KMS-11 (cell line): ENCODE measurements at regions not wholly inside any gene's neighbourhood (a gene's known extent, or its start where the extent isn't known, plus 50 kb on each side); places are given as distances from the start of the nearest gene placed in this dataset.

Experiments
- H2AFZ ChIP-seq: fragments of 200-600 bp; sonication (generic); 2 replicates; pipeline ENCODE4 v1.6.1; 2016; ENCODE audit warnings: antibody characterized with exemption, mixed run types, low read depth
- H3K27ac ChIP-seq: fragments of 200-600 bp; sonication (generic); 2 replicates; pipeline ENCODE4 v1.6.1; 2016; ENCODE audit warnings: mild to moderate bottlenecking, mixed run types
- H3K27me3 ChIP-seq: fragments of 200-600 bp; sonication (generic); 2 replicates; pipeline ENCODE4 v1.6.1; 2017; ENCODE audit warnings: mild to moderate bottlenecking, low read depth, mixed run types, moderate library complexity; ENCODE audit not compliant: insufficient read depth
- H3K36me3 ChIP-seq: fragments of 200-600 bp; sonication (generic); 2 replicates; pipeline ENCODE4 v1.6.1; 2017; ENCODE audit warnings: mild to moderate bottlenecking, mixed run types; ENCODE audit not compliant: insufficient read depth
- H3K4me1 ChIP-seq: fragments of 200-600 bp; sonication (generic); 2 replicates; pipeline ENCODE4 v1.6.1; 2016; ENCODE audit warnings: mild to moderate bottlenecking, low read depth, mixed run types; ENCODE audit not compliant: poor library complexity, severe bottlenecking
- H3K4me2 ChIP-seq: fragments of 200-600 bp; sonication (generic); 2 replicates; pipeline ENCODE4 v1.7.0; 2016; ENCODE audit warnings: mild to moderate bottlenecking, mixed run types
- H3K4me3 ChIP-seq: fragments of 200-600 bp; sonication (generic); IDR thresholded peaks from 2 replicates; pipeline ENCODE4 v1.6.1; 2017; ENCODE audit warnings: low read depth, low read length, mixed read lengths; ENCODE audit not compliant: insufficient read depth
- H3K79me2 ChIP-seq: fragments of 200-600 bp; sonication (generic); 2 replicates; pipeline ENCODE4 v1.6.1; 2016; ENCODE audit warnings: low read depth, mixed run types; ENCODE audit not compliant: insufficient read depth
- H3K9ac ChIP-seq: fragments of 200-600 bp; sonication (generic); 2 replicates; pipeline ENCODE4 v1.6.1; 2016; ENCODE audit warnings: mild to moderate bottlenecking, mixed run types
- H4K20me1 ChIP-seq: fragments of 200-600 bp; sonication (generic); 2 replicates; pipeline ENCODE4 v1.6.1; 2016; ENCODE audit warnings: mild to moderate bottlenecking, mixed run types; ENCODE audit not compliant: insufficient read depth
- CTCF ChIP-seq: fragments of 200-600 bp; sonication (generic); conservative IDR thresholded peaks from 2 replicates; pipeline ENCODE4 v1.6.1; 2017; ENCODE audit warnings: low read depth, mild to moderate bottlenecking, antibody characterized with exemption, low read length, moderate library complexity, mixed read lengths

GRCh38 chr4:164542431-164542830 is 211.5 kb upstream of the SMIM31 start:
- Histone ChIP-seq H3K9ac (no peak overlapping the region), H3K79me2 (no peaks in the 10 kb centered on the region), H3K4me3 (no peak overlapping the region), H3K4me1 (no peaks in the 10 kb centered on the region), H2AFZ (no peak overlapping the region), H3K27me3 (no peaks in the 10 kb centered on the region), H3K36me3 (no peaks in the 10 kb centered on the region), H3K4me2 (no peak overlapping the region), H4K20me1 (no peaks in the 10 kb centered on the region), H3K27ac (no peak overlapping the region)
- TF ChIP-seq CTCF, result no peak

GRCh38 chr4:164550989-164551712 is 202.8 kb upstream of the SMIM31 start:
- Histone ChIP-seq H3K27me3 (no peaks in the 10 kb centered on the region), H3K4me2 (no peak overlapping the region), H3K79me2 (no peaks in the 10 kb centered on the region), H3K9ac (no peak overlapping the region), H3K4me1 (no peaks in the 10 kb centered on the region), H3K27ac (no peak overlapping the region), H3K36me3 (no peaks in the 10 kb centered on the region), H2AFZ (no peak overlapping the region), H4K20me1 (no peaks in the 10 kb centered on the region), H3K4me3 (no peak overlapping the region)
- no peak for TF ChIP-seq CTCF

GRCh38 chr4:164551713-164552040 is 202.3 kb upstream of the SMIM31 start:
- Histone ChIP-seq H3K4me3 (no peak overlapping the region), H2AFZ (no peak overlapping the region), H3K27ac (no peak overlapping the region), H3K4me1 (no peaks in the 10 kb centered on the region), H4K20me1 (no peaks in the 10 kb centered on the region), H3K9ac (no peak overlapping the region), H3K27me3 (no peaks in the 10 kb centered on the region), H3K4me2 (no peak overlapping the region), H3K36me3 (no peaks in the 10 kb centered on the region), H3K79me2 (no peaks in the 10 kb centered on the region)
- no peak for TF ChIP-seq CTCF

- no peak for TF ChIP-seq CTCF
- H3K4me2 ChIP-seq, result peak overlapping the region; percentile 40
Observed at GRCh38 chr4:164571593-164572390, 182.1 kb upstream of the SMIM31 start.

More at GRCh38 chr4:164571593-164572390, 182.1 kb upstream of the SMIM31 start:
- peak overlapping the region; percentile 31; the same call in 1 of the 2 replicates for H2AFZ ChIP-seq
- peak overlapping the region; percentile 31; the same call in 1 of the 2 replicates for H3K27ac ChIP-seq
- H4K20me1 ChIP-seq, result no peaks in the 10 kb centered on the region
- no peaks in the 10 kb centered on the region for H3K79me2 ChIP-seq
- no peak overlapping the region for H3K9ac ChIP-seq
- no peak overlapping the region for H3K4me3 ChIP-seq
- H3K36me3 ChIP-seq, result no peaks in the 10 kb centered on the region
- H3K4me1 ChIP-seq, result peaks cover 43% of the 10 kb centered on the region
- no peaks in the 10 kb centered on the region for H3K27me3 ChIP-seq
